ENCODE measurements at regions not wholly inside any gene's neighbourhood (a gene's known extent, or its start where the extent isn't known, plus 50 kb on each side); places are given as distances from the start of the nearest gene placed in this dataset.

DNA sequence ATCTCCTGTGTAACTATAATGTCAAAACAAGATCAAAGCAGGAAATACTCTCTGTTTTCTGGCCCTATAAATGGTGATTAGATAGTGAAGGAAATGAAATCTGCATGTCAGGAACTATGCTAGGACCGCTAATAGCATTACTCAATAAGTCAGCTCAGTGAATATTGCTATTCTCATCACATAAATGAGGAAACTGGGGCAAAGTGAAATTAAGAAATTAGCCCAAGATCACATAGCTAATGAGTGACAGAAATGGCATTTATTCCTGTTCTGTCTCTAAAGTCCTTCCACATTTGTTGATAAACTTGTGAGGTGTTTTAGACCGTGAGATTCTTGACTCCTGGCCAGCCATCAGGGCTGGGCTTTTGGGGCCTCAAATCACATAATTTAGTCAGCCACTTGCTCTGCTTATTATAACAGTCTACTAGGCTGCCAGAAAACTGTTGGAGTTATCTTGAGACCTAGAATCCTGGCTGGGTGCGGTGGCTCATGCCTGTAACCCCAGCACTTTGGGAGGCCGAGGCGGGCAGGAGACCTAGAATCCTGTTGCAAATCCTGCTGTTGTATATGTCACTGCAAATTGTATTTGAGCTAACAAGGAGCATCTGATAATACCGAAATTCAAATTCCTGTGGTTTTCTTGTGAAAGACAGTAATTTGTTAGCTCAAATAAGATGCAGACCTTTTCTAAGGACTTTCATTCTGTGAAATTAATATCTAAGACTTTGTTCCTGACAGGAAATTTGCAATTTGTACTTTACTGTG is 66.5 kb upstream of the SHTN1 start:
- H3K9me3 ChIP-seq (ENCODE audit: control insufficient read depth in 1 of 2, insufficient read depth in 1 of 2, low read depth in 1 of 2, low read length in 2 of 2) = no peaks in the 10 kb centered on the region
- H3K27ac ChIP-seq (ENCODE audit: low read depth, low read length) = no peak overlapping the region
- no peak for TF ChIP-seq EZH2 (IDR thresholded peaks at IDR 0.05)
- TF ChIP-seq JUND (IDR thresholded peaks at IDR 0.05) = no peak
- TF ChIP-seq POLR2AphosphoS5 (IDR thresholded peaks at IDR 0.05; ENCODE audit: low read depth, low read length) = no peak
- TF ChIP-seq CBX3 (IDR thresholded peaks at IDR 0.05; ENCODE audit: low read depth) = no peak
- no peak for TF ChIP-seq EZH2phosphoT487 (IDR thresholded peaks at IDR 0.05; ENCODE audit: borderline replicate concordance)
- no peak for TF ChIP-seq CEBPB (IDR thresholded peaks at IDR 0.05; ENCODE audit: low read depth)
- no peak overlapping the region for H3K9ac ChIP-seq (ENCODE audit: low read length)
- H3K4me2 ChIP-seq (ENCODE audit: low read length) = no peak overlapping the region
- ChIA-PET CTCF (no interaction called here), RAD21 (ENCODE audit: low non-redundant PET in 1 of 2, low total read pairs in 2 of 2, uncharacterized antibody in 2 of 2, unreplicated experiment in 2 of 2) (no interaction called here), POLR2A (no interaction called here)
- H3K4me3 ChIP-seq (replicated peaks in 1 of 2; ENCODE audit: low read depth in 1 of 2, low read length in 2 of 2) = no peak overlapping the region
- H3K36me3 ChIP-seq (ENCODE audit: control insufficient read depth in 1 of 2, insufficient read depth in 2 of 2, low read length in 2 of 2) = no peaks in the 10 kb centered on the region
- H3K27me3 ChIP-seq (ENCODE audit: insufficient read depth, low read length) = no peaks in the 10 kb centered on the region
- intact Hi-C loops (cut with micrococcal nuclease) = loop anchor here (10.0 kb wide), 1 partner anchor 127 kb away; no protein-coding TSS in a partner anchor
- H3K4me1 ChIP-seq (ENCODE audit: control insufficient read depth in 1 of 2, insufficient read depth in 2 of 2, low read length in 2 of 2) = peaks cover 3 to 13% of the 10 kb centered on the region in 2 experiments; a peak in 3 of 4 replicates
- no peak overlapping the region for H2AFZ ChIP-seq (ENCODE audit: low read depth, low read length, poor library complexity, severe bottlenecking)
- no TSS peak for BruUV-seq (replicated peaks)
- no peaks in the 10 kb centered on the region for H3K9me2 ChIP-seq (ENCODE audit: insufficient read depth)
- ATAC-seq (no peak), DNase-seq (ENCODE audit: low read depth, low spot score) (no peak)
- H4K20me1 ChIP-seq (ENCODE audit: insufficient read depth) = no peaks in the 10 kb centered on the region
- H3K79me2 ChIP-seq (ENCODE audit: insufficient read depth, low read length) = no peaks in the 10 kb centered on the region
